ENCODE measurements at regions not wholly inside any gene's neighbourhood (a gene's known extent, or its start where the extent isn't known, plus 50 kb on each side); places are given as distances from the start of the nearest gene placed in this dataset.

- Histone ChIP-seq H3K36me3 (ENCODE audit: insufficient read depth, low read length) (no peaks in the 10 kb centered on the region), H3K79me2 (ENCODE audit: insufficient read depth, low read length) (no peaks in the 10 kb centered on the region), H3K4me1 (ENCODE audit: insufficient read depth, low read length) (peaks cover 11% of the 10 kb centered on the region), H3K9me3 (ENCODE audit: low read depth, low read length) (no peaks in the 10 kb centered on the region), H3K4me3 (ENCODE audit: insufficient read depth, low read length) (no peak overlapping the region), H4K20me1 (ENCODE audit: insufficient read depth, low read length) (no peaks in the 10 kb centered on the region), H3K27me3 (ENCODE audit: insufficient read depth, low read length) (peaks cover 5% of the 10 kb centered on the region), H2AFZ (ENCODE audit: low read length) (no peak overlapping the region), H3K4me2 (ENCODE audit: insufficient read depth, low read length) (no peak overlapping the region), H3K27ac (ENCODE audit: low read depth, low read length) (no peak overlapping the region)
- no peak for TF ChIP-seq CTCF (IDR thresholded peaks at IDR 0.05; ENCODE audit: extremely low read depth, low read depth, low read length)
- no peak for DNase-seq (ENCODE audit: insufficient read length, low spot score, missing footprints)
Observed at GRCh38 chr13:48162217-48162616, 67.3 kb upstream of the MED4 start.

- H2AFZ ChIP-seq (ENCODE audit: low read length) = peak overlapping the region; percentile 3
- no peak for TF ChIP-seq CTCF (IDR thresholded peaks at IDR 0.05; ENCODE audit: extremely low read depth, low read depth, low read length)
- H3K4me3 ChIP-seq (ENCODE audit: insufficient read depth, low read length) = no peak overlapping the region
Observed at GRCh38 chr13:48161530-48162179, 66.8 kb upstream of the MED4 start.

GRCh38 chr13:48160606-48161278, 65.8 kb upstream of the MED4 start:
- no peaks in the 10 kb centered on the region for H3K9me3 ChIP-seq (ENCODE audit: low read depth, low read length)
- no peak overlapping the region for H3K27ac ChIP-seq (ENCODE audit: low read depth, low read length)
- no peak overlapping the region for H2AFZ ChIP-seq (ENCODE audit: low read length)
- H3K27me3 ChIP-seq (ENCODE audit: insufficient read depth, low read length) = no peaks in the 10 kb centered on the region
- H4K20me1 ChIP-seq (ENCODE audit: insufficient read depth, low read length) = no peaks in the 10 kb centered on the region
- DNase-seq (ENCODE audit: insufficient read length, low spot score, missing footprints) = peak; percentile 47
- no peak for TF ChIP-seq CTCF (IDR thresholded peaks at IDR 0.05; ENCODE audit: extremely low read depth, low read depth, low read length)
- no peak overlapping the region for H3K4me3 ChIP-seq (ENCODE audit: insufficient read depth, low read length)
- H3K79me2 ChIP-seq (ENCODE audit: insufficient read depth, low read length) = no peaks in the 10 kb centered on the region
- peaks cover 11% of the 10 kb centered on the region for H3K4me1 ChIP-seq (ENCODE audit: insufficient read depth, low read length)
- no peak overlapping the region for H3K4me2 ChIP-seq (ENCODE audit: insufficient read depth, low read length)
- no peaks in the 10 kb centered on the region for H3K36me3 ChIP-seq (ENCODE audit: insufficient read depth, low read length)

More at GRCh38 chr13:48161530-48162179, 66.8 kb upstream of the MED4 start:
- DNase-seq (ENCODE audit: insufficient read length, low spot score, missing footprints) = no peak
- Histone ChIP-seq H3K27ac (ENCODE audit: low read depth, low read length) (no peak overlapping the region), H3K36me3 (ENCODE audit: insufficient read depth, low read length) (no peaks in the 10 kb centered on the region), H3K9me3 (ENCODE audit: low read depth, low read length) (no peaks in the 10 kb centered on the region), H4K20me1 (ENCODE audit: insufficient read depth, low read length) (no peaks in the 10 kb centered on the region), H3K4me1 (ENCODE audit: insufficient read depth, low read length) (peaks cover 11% of the 10 kb centered on the region), H3K27me3 (ENCODE audit: insufficient read depth, low read length) (peaks cover 3% of the 10 kb centered on the region), H3K79me2 (ENCODE audit: insufficient read depth, low read length) (no peaks in the 10 kb centered on the region), H3K4me2 (ENCODE audit: insufficient read depth, low read length) (no peak overlapping the region)

GRCh38 chr13:48159826-48160225, 64.9 kb upstream of the MED4 start:
- no peaks in the 10 kb centered on the region for H3K36me3 ChIP-seq (ENCODE audit: insufficient read depth, low read length)
- H3K4me1 ChIP-seq (ENCODE audit: insufficient read depth, low read length) = peaks cover 11% of the 10 kb centered on the region
- no peaks in the 10 kb centered on the region for H3K27me3 ChIP-seq (ENCODE audit: insufficient read depth, low read length)
- no peak for DNase-seq (ENCODE audit: insufficient read length, low spot score, missing footprints)
- no peak overlapping the region for H3K4me2 ChIP-seq (ENCODE audit: insufficient read depth, low read length)
- H2AFZ ChIP-seq (ENCODE audit: low read length) = no peak overlapping the region
- H3K27ac ChIP-seq (ENCODE audit: low read depth, low read length) = no peak overlapping the region
- no peaks in the 10 kb centered on the region for H3K9me3 ChIP-seq (ENCODE audit: low read depth, low read length)
- H4K20me1 ChIP-seq (ENCODE audit: insufficient read depth, low read length) = no peaks in the 10 kb centered on the region
- no peak overlapping the region for H3K4me3 ChIP-seq (ENCODE audit: insufficient read depth, low read length)
- H3K79me2 ChIP-seq (ENCODE audit: insufficient read depth, low read length) = no peaks in the 10 kb centered on the region
- TF ChIP-seq CTCF (IDR thresholded peaks at IDR 0.05; ENCODE audit: extremely low read depth, low read depth, low read length) = no peak

All from osteoblast (primary cell).